HCT116 (cell line): ENCODE measurements at regions not wholly inside any gene's neighbourhood (a gene's known extent, or its start where the extent isn't known, plus 50 kb on each side); places are given as distances from the start of the nearest gene placed in this dataset.

Source experiments
- ATAC-seq: fragments of 200-7000 bp; cut with Tn5 transposase; 2 replicates; pipeline ENCODE4 v1.9.1; 2020; ENCODE audit warnings: mild to moderate bottlenecking, moderate library complexity
- BruUV-seq: library from RNA; stranded (reverse); fragments of 400-500 nt; replicated peaks from 2 replicates; lab custom pipeline; 2021; lab: Mats Ljungman, UMichigan
- CTCF ChIA-PET: fragments of 300-600 bp; sonication (Branson Sonifier 250); formaldehyde crosslinking; loops from one replicate; lab custom pipeline; 2021; ENCODE audit warnings: antibody characterized with exemption; lab: Charles Lee
- POLR2A ChIA-PET: fragments of 300-600, 350-600 bp; sonication (Branson Sonifier 250); formaldehyde crosslinking; loops from one replicate; lab custom pipeline; 2021; ENCODE audit warnings: antibody characterized with exemption; lab: Charles Lee
- RAD21 ChIA-PET, 2 experiments: fragments of 300-600 bp; sonication (Branson Sonifier 250); formaldehyde crosslinking; loops; one replicate each; lab custom pipeline; 2023; ENCODE audit warnings: low total read pairs in 2 of 2; ENCODE audit not compliant: uncharacterized antibody in 2 of 2, unreplicated experiment in 2 of 2, low non-redundant PET in 1 of 2; lab: Charles Lee
- DNase-seq: peaks from one replicate; pipeline ENCODE4 v3.0.0-alpha.2; 2010; ENCODE audit warnings: low read depth, low spot score
- H2AFZ ChIP-seq: fragments of 200-600 bp; shearing (Covaris generic), sonication (generic); 2 replicates; pipeline ENCODE4 v1.6.1; 2017; ENCODE audit warnings: low read depth, mixed run types, mixed read lengths, antibody characterized with exemption, low read length; ENCODE audit not compliant: poor library complexity, severe bottlenecking
- H3K27ac ChIP-seq: 2 replicates; pipeline ENCODE4 v1.5.1; 2012; ENCODE audit warnings: low read depth, low read length
- H3K27me3 ChIP-seq: fragments of 200-600 bp; sonication (generic); 2 replicates; pipeline ENCODE4 v1.6.1; 2016; ENCODE audit warnings: mixed run types, low read length, mixed read lengths; ENCODE audit not compliant: insufficient read depth
- H3K36me3 ChIP-seq, 2 experiments: fragments of 200-500 bp in 1 of 2; fragments of 200-600 bp in 1 of 2; sonication (Bioruptor generic) in 1 of 2; sonication (generic) in 1 of 2; 2 replicates each; pipeline versions ENCODE4 v1.5.1 to v1.6.1; 2014 to 2016; ENCODE audit warnings: low read length in 2 of 2, inconsistent platforms in 1 of 2, mixed read lengths in 1 of 2, mixed run types in 1 of 2; ENCODE audit not compliant: insufficient read depth in 2 of 2, control insufficient read depth in 1 of 2
- H3K4me1 ChIP-seq, 2 experiments: fragments of 200-600 bp in 1 of 2; sonication (generic) in 1 of 2; 2 replicates each; pipeline versions ENCODE4 v1.5.1 to v1.6.1; 2012 to 2017; ENCODE audit warnings: low read length in 2 of 2, inconsistent platforms in 1 of 2, mild to moderate bottlenecking in 1 of 2, mixed read lengths in 1 of 2, mixed run types in 1 of 2, moderate library complexity in 1 of 2; ENCODE audit not compliant: insufficient read depth in 2 of 2, control insufficient read depth in 1 of 2
- H3K4me2 ChIP-seq: fragments of 200-600 bp; sonication (generic); 2 replicates; pipeline ENCODE4 v1.6.1; 2017; ENCODE audit warnings: mixed run types, low read length, mixed read lengths
- H3K4me3 ChIP-seq, 2 experiments: fragments of 200-600 bp in 1 of 2; sonication (generic) in 1 of 2; replicated peaks in 1 of 2; 2 replicates each; pipeline ENCODE4 v1.5.1; 2011 to 2016; ENCODE audit warnings: low read length in 2 of 2, control low read depth in 1 of 2, low read depth in 1 of 2, mild to moderate bottlenecking in 1 of 2, mixed read lengths in 1 of 2, mixed run types in 1 of 2
- H3K79me2 ChIP-seq: fragments of 200-600 bp; sonication (generic); 2 replicates; pipeline ENCODE4 v1.6.1; 2017; ENCODE audit warnings: mild to moderate bottlenecking, mixed run types, low read length, moderate library complexity, mixed read lengths; ENCODE audit not compliant: insufficient read depth
- H3K9ac ChIP-seq: fragments of 200-600 bp; sonication (generic); 2 replicates; pipeline ENCODE4 v1.6.1; 2016; ENCODE audit warnings: low read length, mixed read lengths
- H3K9me2 ChIP-seq: fragments of 200-600 bp; sonication (generic), shearing (Covaris generic); 2 replicates; pipeline ENCODE4 v1.6.1; 2017; ENCODE audit warnings: mixed run types, mild to moderate bottlenecking, moderate library complexity; ENCODE audit not compliant: insufficient read depth
- H3K9me3 ChIP-seq, 2 experiments: fragments of 200-500 bp in 1 of 2; fragments of 200-600 bp in 1 of 2; sonication (Bioruptor generic) in 1 of 2; sonication (generic) in 1 of 2; 2 replicates each; pipeline ENCODE4 v1.6.1; 2014 to 2017; ENCODE audit warnings: low read length in 2 of 2, mixed read lengths in 2 of 2, inconsistent platforms in 1 of 2, low read depth in 1 of 2, mild to moderate bottlenecking in 1 of 2, mixed run types in 1 of 2, moderate library complexity in 1 of 2; ENCODE audit not compliant: control insufficient read depth in 1 of 2, insufficient read depth in 1 of 2
- H4K20me1 ChIP-seq: fragments of 200-600 bp; sonication (generic), shearing (Covaris generic); 2 replicates; pipeline ENCODE4 v1.6.1; 2017; ENCODE audit warnings: mixed run types, mild to moderate bottlenecking, moderate library complexity; ENCODE audit not compliant: insufficient read depth
- CBX3 ChIP-seq: IDR thresholded peaks from 2 replicates; pipeline ENCODE4 v1.6.1; 2012; ENCODE audit warnings: low read depth
- CEBPB ChIP-seq: IDR thresholded peaks from 2 replicates; pipeline ENCODE4 v1.6.1; 2012; ENCODE audit warnings: low read depth
- EGR1 ChIP-seq: IDR thresholded peaks from 2 replicates; pipeline ENCODE4 v1.6.1; 2012; ENCODE audit warnings: low read depth
- ELF1 ChIP-seq: IDR thresholded peaks from 2 replicates; pipeline ENCODE4 v1.6.1; 2012; ENCODE audit warnings: low read depth, borderline replicate concordance
- EZH2phosphoT487 ChIP-seq: fragments of 200-600 bp; IDR thresholded peaks from 2 replicates; pipeline ENCODE4 v1.6.1; 2018; ENCODE audit warnings: antibody characterized with exemption, borderline replicate concordance
- FOSL1 ChIP-seq: IDR thresholded peaks from 2 replicates; pipeline ENCODE4 v1.6.1; 2012; ENCODE audit warnings: low read depth
- JUND ChIP-seq: IDR thresholded peaks from 2 replicates; pipeline ENCODE4 v1.6.1; 2012
- POLR2A ChIP-seq: IDR thresholded peaks from 2 replicates; pipeline ENCODE4 v1.7.0; 2011; ENCODE audit warnings: borderline replicate concordance; ENCODE audit not compliant: insufficient read depth, insufficient read length; ENCODE audit errors: extremely low read depth
- RAD21 ChIP-seq: IDR thresholded peaks from 2 replicates; pipeline ENCODE4 v1.6.1; 2012; ENCODE audit warnings: low read depth, mild to moderate bottlenecking
- SIN3A ChIP-seq: IDR thresholded peaks from 2 replicates; pipeline ENCODE4 v1.6.1; 2012; ENCODE audit warnings: low read depth
- SP1 ChIP-seq: IDR thresholded peaks from 2 replicates; pipeline ENCODE4 v1.6.1; 2012; ENCODE audit warnings: low read depth
- SRF ChIP-seq: IDR thresholded peaks from 2 replicates; pipeline ENCODE4 v1.6.1; 2012; ENCODE audit warnings: low read depth
- TCF7L2 ChIP-seq: IDR thresholded peaks from 2 replicates; pipeline ENCODE4 v1.7.0; 2011; ENCODE audit warnings: borderline replicate concordance, inconsistent platforms; ENCODE audit not compliant: insufficient read depth, insufficient read length; ENCODE audit errors: extremely low read depth
- YY1 ChIP-seq: IDR thresholded peaks from 2 replicates; pipeline ENCODE4 v1.6.1; 2011; ENCODE audit warnings: low read length, low read depth, moderate library complexity, mild to moderate bottlenecking; ENCODE audit not compliant: insufficient replicate concordance; ENCODE audit errors: extremely low read depth
- ZFX ChIP-seq: fragments of 450-650 bp; IDR thresholded peaks from 2 replicates; pipeline ENCODE4 v1.6.1; 2017
- intact Hi-C: fragments of 100-400 bp; cut with micrococcal nuclease; formaldehyde crosslinking; loops from 2 replicates; pipeline ENCODE4 v1.10.0; 2022
- TF ChIP-seq, protein P1 (sequence below): IDR thresholded peaks from 2 replicates; pipeline ENCODE4 v1.6.1; 2012; ENCODE audit warnings: low read depth
- TF ChIP-seq, protein P2 (sequence below), 3 experiments: fragments of 200-600 bp in 1 of 3; sonication (generic) in 1 of 3; IDR thresholded peaks in 2 of 3; conservative IDR thresholded peaks in 1 of 3; 2 replicates each; pipeline ENCODE4 v1.5.1; 2012 to 2017; ENCODE audit warnings: low read depth in 2 of 3, low read length in 2 of 3, antibody characterized with exemption in 1 of 3, borderline replicate concordance in 1 of 3, control low read depth in 1 of 3, mild to moderate bottlenecking in 1 of 3, mixed read lengths in 1 of 3, mixed run types in 1 of 3, moderate library complexity in 1 of 3; ENCODE audit not compliant: insufficient read depth in 1 of 3

DNA sequence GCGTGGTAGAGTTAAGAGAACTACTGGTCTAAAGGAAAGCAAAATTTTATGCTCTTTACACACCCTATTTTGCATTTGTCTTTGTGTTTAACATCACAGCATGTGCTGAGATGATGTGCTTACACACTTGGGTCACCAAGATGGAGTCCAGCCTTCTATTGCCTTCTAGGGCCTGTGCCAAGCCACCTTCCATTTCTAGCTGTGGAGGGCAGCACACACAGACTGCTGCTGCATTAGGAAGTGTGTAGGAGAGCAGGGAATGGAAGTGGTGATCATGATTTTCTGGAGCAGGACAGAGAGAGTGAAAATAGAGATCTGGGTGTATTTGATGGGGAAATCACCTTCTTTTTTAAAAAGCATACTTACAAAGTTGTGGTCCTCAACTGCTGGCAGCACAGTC, 191.6 kb downstream of the SOX4 start:
- Histone ChIP-seq H3K9me3 (no peaks in the 10 kb centered on the region), H3K27me3 (no peaks in the 10 kb centered on the region), H3K4me3 (no peak overlapping the region), H3K79me2 (no peaks in the 10 kb centered on the region), H3K9me2 (no peaks in the 10 kb centered on the region), H3K4me1 (no peaks in the 10 kb centered on the region), H4K20me1 (no peaks in the 10 kb centered on the region), H3K9ac (no peak overlapping the region), H3K4me2 (no peak overlapping the region), H2AFZ (no peak overlapping the region), H3K36me3 (no peaks in the 10 kb centered on the region), H3K27ac (no peak overlapping the region)
- ChIA-PET POLR2A (no interaction called here), CTCF (no interaction called here), RAD21 (no interaction called here)
- TF ChIP-seq SRF (no peak), SP1 (no peak), EGR1 (no peak), YY1 (no peak), FOSL1 (no peak), CEBPB (no peak), ELF1 (no peak), JUND (no peak), SIN3A (no peak), EZH2phosphoT487 (no peak), ZFX (no peak), POLR2A (no peak), TCF7L2 (no peak), CBX3 (no peak), RAD21 (no peak)
- TF ChIP-seq, protein P1, sequence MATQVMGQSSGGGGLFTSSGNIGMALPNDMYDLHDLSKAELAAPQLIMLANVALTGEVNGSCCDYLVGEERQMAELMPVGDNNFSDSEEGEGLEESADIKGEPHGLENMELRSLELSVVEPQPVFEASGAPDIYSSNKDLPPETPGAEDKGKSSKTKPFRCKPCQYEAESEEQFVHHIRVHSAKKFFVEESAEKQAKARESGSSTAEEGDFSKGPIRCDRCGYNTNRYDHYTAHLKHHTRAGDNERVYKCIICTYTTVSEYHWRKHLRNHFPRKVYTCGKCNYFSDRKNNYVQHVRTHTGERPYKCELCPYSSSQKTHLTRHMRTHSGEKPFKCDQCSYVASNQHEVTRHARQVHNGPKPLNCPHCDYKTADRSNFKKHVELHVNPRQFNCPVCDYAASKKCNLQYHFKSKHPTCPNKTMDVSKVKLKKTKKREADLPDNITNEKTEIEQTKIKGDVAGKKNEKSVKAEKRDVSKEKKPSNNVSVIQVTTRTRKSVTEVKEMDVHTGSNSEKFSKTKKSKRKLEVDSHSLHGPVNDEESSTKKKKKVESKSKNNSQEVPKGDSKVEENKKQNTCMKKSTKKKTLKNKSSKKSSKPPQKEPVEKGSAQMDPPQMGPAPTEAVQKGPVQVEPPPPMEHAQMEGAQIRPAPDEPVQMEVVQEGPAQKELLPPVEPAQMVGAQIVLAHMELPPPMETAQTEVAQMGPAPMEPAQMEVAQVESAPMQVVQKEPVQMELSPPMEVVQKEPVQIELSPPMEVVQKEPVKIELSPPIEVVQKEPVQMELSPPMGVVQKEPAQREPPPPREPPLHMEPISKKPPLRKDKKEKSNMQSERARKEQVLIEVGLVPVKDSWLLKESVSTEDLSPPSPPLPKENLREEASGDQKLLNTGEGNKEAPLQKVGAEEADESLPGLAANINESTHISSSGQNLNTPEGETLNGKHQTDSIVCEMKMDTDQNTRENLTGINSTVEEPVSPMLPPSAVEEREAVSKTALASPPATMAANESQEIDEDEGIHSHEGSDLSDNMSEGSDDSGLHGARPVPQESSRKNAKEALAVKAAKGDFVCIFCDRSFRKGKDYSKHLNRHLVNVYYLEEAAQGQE = no peak
- TF ChIP-seq, protein P2, sequence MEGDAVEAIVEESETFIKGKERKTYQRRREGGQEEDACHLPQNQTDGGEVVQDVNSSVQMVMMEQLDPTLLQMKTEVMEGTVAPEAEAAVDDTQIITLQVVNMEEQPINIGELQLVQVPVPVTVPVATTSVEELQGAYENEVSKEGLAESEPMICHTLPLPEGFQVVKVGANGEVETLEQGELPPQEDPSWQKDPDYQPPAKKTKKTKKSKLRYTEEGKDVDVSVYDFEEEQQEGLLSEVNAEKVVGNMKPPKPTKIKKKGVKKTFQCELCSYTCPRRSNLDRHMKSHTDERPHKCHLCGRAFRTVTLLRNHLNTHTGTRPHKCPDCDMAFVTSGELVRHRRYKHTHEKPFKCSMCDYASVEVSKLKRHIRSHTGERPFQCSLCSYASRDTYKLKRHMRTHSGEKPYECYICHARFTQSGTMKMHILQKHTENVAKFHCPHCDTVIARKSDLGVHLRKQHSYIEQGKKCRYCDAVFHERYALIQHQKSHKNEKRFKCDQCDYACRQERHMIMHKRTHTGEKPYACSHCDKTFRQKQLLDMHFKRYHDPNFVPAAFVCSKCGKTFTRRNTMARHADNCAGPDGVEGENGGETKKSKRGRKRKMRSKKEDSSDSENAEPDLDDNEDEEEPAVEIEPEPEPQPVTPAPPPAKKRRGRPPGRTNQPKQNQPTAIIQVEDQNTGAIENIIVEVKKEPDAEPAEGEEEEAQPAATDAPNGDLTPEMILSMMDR (IDR thresholded peaks at IDR 0.05 in 2 of 3, conservative IDR thresholded peaks at IDR 0.05 in 1 of 3; ENCODE audit: borderline replicate concordance in 1 of 3, insufficient read depth in 1 of 3, low read depth in 2 of 3, low read length in 2 of 3) = no peak
- no TSS peak for BruUV-seq
- DNase-seq = no peak
- intact Hi-C loops = no loop called here
- no peak for ATAC-seq
